Chondrocyte (in vitro differentiated cells): ENCODE measurements at regions not wholly inside any gene's neighbourhood (a gene's known extent, or its start where the extent isn't known, plus 50 kb on each side); places are given as distances from the start of the nearest gene placed in this dataset.

Experiments
- DNase-seq: peaks from one replicate; pipeline ENCODE4 v3.0.0; 2021; ENCODE audit warnings: mixed read lengths, low spot score
- H3K27ac Mint-ChIP-seq: one replicate; pipeline ENCODE4 v1.8.0; 2021; ENCODE audit warnings: mild to moderate bottlenecking, moderate library complexity, mixed read lengths; ENCODE audit not compliant: unreplicated experiment
- H3K27me3 Mint-ChIP-seq: 2 replicates; pipeline ENCODE4 v1.8.0; 2021; ENCODE audit warnings: low read depth, mixed read lengths
- H3K36me3 Mint-ChIP-seq: 2 replicates; pipeline ENCODE4 v1.8.0; 2021; ENCODE audit warnings: low read depth, mixed read lengths
- H3K4me1 Mint-ChIP-seq: 2 replicates; pipeline ENCODE4 v1.8.0; 2021; ENCODE audit warnings: low read depth, mild to moderate bottlenecking, mixed read lengths
- H3K4me3 Mint-ChIP-seq: one replicate; pipeline ENCODE4 v1.8.0; 2021; ENCODE audit warnings: mild to moderate bottlenecking, moderate library complexity, mixed read lengths; ENCODE audit not compliant: unreplicated experiment
- H3K9me3 Mint-ChIP-seq: 2 replicates; pipeline ENCODE4 v1.8.0; 2021; ENCODE audit warnings: low read depth, mixed read lengths
- CTCF ChIP-seq: fragments of 200-600 bp; sonication (generic); IDR thresholded peaks from 2 replicates; pipeline ENCODE4 v1.5.0; 2021; ENCODE audit warnings: antibody characterized with exemption, mild to moderate bottlenecking, moderate library complexity

- H3K27ac Mint-ChIP-seq, result no peak overlapping the region
- H3K27me3 Mint-ChIP-seq, result peaks cover 7% of the 10 kb centered on the region
- H3K36me3 Mint-ChIP-seq, result no peaks in the 10 kb centered on the region
- H3K9me3 Mint-ChIP-seq, result no peaks in the 10 kb centered on the region
- TF ChIP-seq CTCF, result no peak
- no peak overlapping the region for H3K4me3 Mint-ChIP-seq
- no peak for DNase-seq
- H3K4me1 Mint-ChIP-seq, result no peaks in the 10 kb centered on the region
These were observed 262.2 kb upstream of the KLHL29 start for GRCh38 chr2:23122681-23123215.

- Mint-ChIP-seq H3K27me3 (peaks cover 7% of the 10 kb centered on the region), H3K4me1 (no peaks in the 10 kb centered on the region), H3K9me3 (peaks cover under 1% of the 10 kb centered on the region), H3K27ac (no peak overlapping the region), H3K4me3 (no peak overlapping the region), H3K36me3 (no peaks in the 10 kb centered on the region)
- no peak for TF ChIP-seq CTCF
- DNase-seq, result no peak
These were observed 261.3 kb upstream of the KLHL29 start for GRCh38 chr2:23123686-23124085.

- H3K4me3 Mint-ChIP-seq, result no peak overlapping the region
- no peaks in the 10 kb centered on the region for H3K4me1 Mint-ChIP-seq
- DNase-seq, result no peak
- peaks cover 7% of the 10 kb centered on the region for H3K27me3 Mint-ChIP-seq
- no peak for TF ChIP-seq CTCF
- H3K9me3 Mint-ChIP-seq, result peaks cover 6% of the 10 kb centered on the region
- no peaks in the 10 kb centered on the region for H3K36me3 Mint-ChIP-seq
- no peak overlapping the region for H3K27ac Mint-ChIP-seq
These were observed 260.7 kb upstream of the KLHL29 start for GRCh38 chr2:23124214-23124750.

GRCh38 chr2:23127465-23127864, 257.5 kb upstream of the KLHL29 start:
- TF ChIP-seq CTCF, result no peak
- Mint-ChIP-seq H3K27ac (no peak overlapping the region), H3K4me3 (no peak overlapping the region), H3K4me1 (no peaks in the 10 kb centered on the region), H3K36me3 (no peaks in the 10 kb centered on the region), H3K9me3 (peaks cover 6% of the 10 kb centered on the region), H3K27me3 (peaks cover 5% of the 10 kb centered on the region)
- no peak for DNase-seq

GRCh38 chr2:23128684-23129292, 256.2 kb upstream of the KLHL29 start:
- no peak overlapping the region for H3K27ac Mint-ChIP-seq
- H3K9me3 Mint-ChIP-seq, result peaks cover 6% of the 10 kb centered on the region
- peaks cover 7% of the 10 kb centered on the region for H3K27me3 Mint-ChIP-seq
- no peak for TF ChIP-seq CTCF
- no peaks in the 10 kb centered on the region for H3K4me1 Mint-ChIP-seq
- H3K4me3 Mint-ChIP-seq, result no peak overlapping the region
- no peak for DNase-seq
- no peaks in the 10 kb centered on the region for H3K36me3 Mint-ChIP-seq
